ENCODE measurements at regions not wholly inside any gene's neighbourhood (a gene's known extent, or its start where the extent isn't known, plus 50 kb on each side); places are given as distances from the start of the nearest gene placed in this dataset.

GRCh38 chr2:221215487-221215886 lies 356.6 kb downstream of the EPHA4 start:
- CTCF ChIA-PET = no interaction called here
- no peaks in the 10 kb centered on the region for H3K27me3 Mint-ChIP-seq (ENCODE audit: insufficient read depth, unreplicated experiment)
- no peaks in the 10 kb centered on the region for H3K36me3 Mint-ChIP-seq (ENCODE audit: insufficient read depth, unreplicated experiment)
- POLR2A ChIA-PET = no interaction called here
- intact Hi-C loops (cut with micrococcal nuclease) = no loop called here
- no peak overlapping the region for H3K27ac Mint-ChIP-seq (ENCODE audit: low read depth, unreplicated experiment)
- no TSS peak for BruUV-seq (replicated peaks)
- H3K9me3 Mint-ChIP-seq (ENCODE audit: unreplicated experiment) = no peaks in the 10 kb centered on the region
- DNase-seq (ENCODE audit: unreplicated experiment) = no peak
- H3K4me3 Mint-ChIP-seq (ENCODE audit: unreplicated experiment) = no peak overlapping the region
- H3K4me1 Mint-ChIP-seq (ENCODE audit: insufficient read depth, unreplicated experiment) = no peaks in the 10 kb centered on the region
- TF ChIP-seq, protein P1, sequence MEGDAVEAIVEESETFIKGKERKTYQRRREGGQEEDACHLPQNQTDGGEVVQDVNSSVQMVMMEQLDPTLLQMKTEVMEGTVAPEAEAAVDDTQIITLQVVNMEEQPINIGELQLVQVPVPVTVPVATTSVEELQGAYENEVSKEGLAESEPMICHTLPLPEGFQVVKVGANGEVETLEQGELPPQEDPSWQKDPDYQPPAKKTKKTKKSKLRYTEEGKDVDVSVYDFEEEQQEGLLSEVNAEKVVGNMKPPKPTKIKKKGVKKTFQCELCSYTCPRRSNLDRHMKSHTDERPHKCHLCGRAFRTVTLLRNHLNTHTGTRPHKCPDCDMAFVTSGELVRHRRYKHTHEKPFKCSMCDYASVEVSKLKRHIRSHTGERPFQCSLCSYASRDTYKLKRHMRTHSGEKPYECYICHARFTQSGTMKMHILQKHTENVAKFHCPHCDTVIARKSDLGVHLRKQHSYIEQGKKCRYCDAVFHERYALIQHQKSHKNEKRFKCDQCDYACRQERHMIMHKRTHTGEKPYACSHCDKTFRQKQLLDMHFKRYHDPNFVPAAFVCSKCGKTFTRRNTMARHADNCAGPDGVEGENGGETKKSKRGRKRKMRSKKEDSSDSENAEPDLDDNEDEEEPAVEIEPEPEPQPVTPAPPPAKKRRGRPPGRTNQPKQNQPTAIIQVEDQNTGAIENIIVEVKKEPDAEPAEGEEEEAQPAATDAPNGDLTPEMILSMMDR (IDR thresholded peaks at IDR 0.05; ENCODE audit: unreplicated experiment) = no peak

DNA sequence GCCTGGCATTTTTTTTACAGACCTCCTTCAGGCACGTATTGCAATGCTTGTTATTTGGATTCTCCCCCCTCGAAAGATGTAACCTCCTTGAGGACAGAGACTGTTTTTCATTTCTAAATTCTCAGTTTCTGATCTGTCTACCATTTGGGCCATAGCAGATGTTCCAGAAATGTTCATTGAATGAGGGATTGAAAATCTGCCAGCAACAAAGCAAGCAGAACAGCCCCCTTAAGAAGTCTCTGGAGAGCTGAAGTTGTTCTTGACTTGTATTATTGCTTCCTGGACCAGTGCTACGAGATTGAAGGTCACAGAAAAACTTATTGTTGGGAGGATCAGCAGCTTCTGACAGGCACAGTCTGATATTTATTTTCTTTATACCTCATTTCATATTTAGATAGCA lies 355.5 kb downstream of the EPHA4 start:
- intact Hi-C loops (cut with micrococcal nuclease) = no loop called here
- no peak for DNase-seq (ENCODE audit: unreplicated experiment)
- H3K9me3 Mint-ChIP-seq (ENCODE audit: unreplicated experiment) = no peaks in the 10 kb centered on the region
- H3K27ac Mint-ChIP-seq (ENCODE audit: low read depth, unreplicated experiment) = no peak overlapping the region
- no TSS peak for BruUV-seq (replicated peaks)
- no peaks in the 10 kb centered on the region for H3K27me3 Mint-ChIP-seq (ENCODE audit: insufficient read depth, unreplicated experiment)
- H3K36me3 Mint-ChIP-seq (ENCODE audit: insufficient read depth, unreplicated experiment) = no peaks in the 10 kb centered on the region
- H3K4me3 Mint-ChIP-seq (ENCODE audit: unreplicated experiment) = no peak overlapping the region
- TF ChIP-seq, protein P1 (IDR thresholded peaks at IDR 0.05; ENCODE audit: unreplicated experiment) = no peak
- no peaks in the 10 kb centered on the region for H3K4me1 Mint-ChIP-seq (ENCODE audit: insufficient read depth, unreplicated experiment)
- POLR2A ChIA-PET = no interaction called here
- CTCF ChIA-PET = no interaction called here

GRCh38 chr2:221225752-221226151 lies 346.4 kb downstream of the EPHA4 start:
- no peak for DNase-seq (ENCODE audit: unreplicated experiment)
- no peaks in the 10 kb centered on the region for H3K4me1 Mint-ChIP-seq (ENCODE audit: insufficient read depth, unreplicated experiment)
- H3K9me3 Mint-ChIP-seq (ENCODE audit: unreplicated experiment) = no peaks in the 10 kb centered on the region
- H3K27ac Mint-ChIP-seq (ENCODE audit: low read depth, unreplicated experiment) = no peak overlapping the region
- H3K27me3 Mint-ChIP-seq (ENCODE audit: insufficient read depth, unreplicated experiment) = no peaks in the 10 kb centered on the region
- H3K4me3 Mint-ChIP-seq (ENCODE audit: unreplicated experiment) = no peak overlapping the region
- BruUV-seq (replicated peaks) = no TSS peak
- intact Hi-C loops (cut with micrococcal nuclease) = no loop called here
- ChIA-PET POLR2A (interaction anchor here (0.9 kb wide), 1 partner anchor 12 kb away, joined by 3 read pairs; no protein-coding TSS in a partner anchor), CTCF (no interaction called here)
- no peaks in the 10 kb centered on the region for H3K36me3 Mint-ChIP-seq (ENCODE audit: insufficient read depth, unreplicated experiment)
- TF ChIP-seq, protein P1 (IDR thresholded peaks at IDR 0.05; ENCODE audit: unreplicated experiment) = no peak

DNA sequence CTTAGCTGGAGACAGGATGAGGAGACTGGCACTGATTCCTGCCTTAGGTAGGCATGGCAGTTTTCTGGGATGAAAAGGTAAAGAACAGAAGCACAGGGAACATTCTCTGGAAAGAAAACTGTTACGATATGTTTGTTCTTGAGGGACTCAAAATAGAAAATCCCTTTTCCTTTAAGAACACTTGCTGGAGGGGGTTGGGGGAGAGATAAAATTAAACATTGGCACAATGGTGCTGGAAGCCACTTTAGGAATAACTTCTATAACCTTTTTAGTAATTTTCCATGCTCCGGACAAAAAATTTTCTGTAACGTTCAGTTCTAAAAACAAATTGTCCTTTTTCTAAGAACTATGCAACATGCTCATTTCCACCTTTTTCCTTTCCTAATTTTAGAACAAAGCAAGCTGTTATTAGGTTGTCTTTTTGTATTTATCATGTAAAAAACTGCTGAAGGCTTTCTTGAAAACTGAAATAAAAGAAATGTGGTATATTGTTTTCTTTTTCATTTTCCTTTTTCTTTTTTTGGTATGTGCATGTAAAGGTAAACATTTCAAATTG lies 343.8 kb downstream of the EPHA4 start:
- H3K36me3 Mint-ChIP-seq (ENCODE audit: insufficient read depth, unreplicated experiment) = no peaks in the 10 kb centered on the region
- DNase-seq (ENCODE audit: unreplicated experiment) = no peak
- no TSS peak for BruUV-seq (replicated peaks)
- CTCF ChIA-PET = no interaction called here
- H3K4me3 Mint-ChIP-seq (ENCODE audit: unreplicated experiment) = no peak overlapping the region
- POLR2A ChIA-PET = no interaction called here
- intact Hi-C loops (cut with micrococcal nuclease) = no loop called here
- TF ChIP-seq, protein P1 (IDR thresholded peaks at IDR 0.05; ENCODE audit: unreplicated experiment) = no peak
- H3K9me3 Mint-ChIP-seq (ENCODE audit: unreplicated experiment) = no peaks in the 10 kb centered on the region
- H3K27me3 Mint-ChIP-seq (ENCODE audit: insufficient read depth, unreplicated experiment) = no peaks in the 10 kb centered on the region
- no peaks in the 10 kb centered on the region for H3K4me1 Mint-ChIP-seq (ENCODE audit: insufficient read depth, unreplicated experiment)
- H3K27ac Mint-ChIP-seq (ENCODE audit: low read depth, unreplicated experiment) = no peak overlapping the region
